GM12878 (cell line): ENCODE measurements at regions not wholly inside any gene's neighbourhood (a gene's known extent, or its start where the extent isn't known, plus 50 kb on each side); places are given as distances from the start of the nearest gene placed in this dataset.

Experiments used
- ATAC-seq: fragments of 200-7000 bp; cut with Tn5 transposase; 3 replicates; pipeline ENCODE4 v1.9.1; 2020; ENCODE audit warnings: mild to moderate bottlenecking, moderate library complexity
- BruUV-seq: library from RNA; stranded (reverse); fragments of 400-500 nt; replicated peaks from 2 replicates; lab custom pipeline; 2021; lab: Mats Ljungman, UMichigan
- CTCF ChIA-PET: fragments of 300-600 bp; sonication (Branson Sonifier 250); formaldehyde crosslinking; extraction: SDS; loops from one replicate; lab custom pipeline; 2021; ENCODE audit warnings: inconsistent platforms; lab: Yijun Ruan, JAX
- POLR2A ChIA-PET: fragments of 350-600 bp; formaldehyde crosslinking; extraction: SDS; loops from one replicate; lab custom pipeline; 2021; ENCODE audit warnings: inconsistent platforms; lab: Charles Lee
- RAD21 ChIA-PET: fragments of 300-600 bp; sonication (Branson Sonifier 250); formaldehyde crosslinking; loops from one replicate; lab custom pipeline; 2023; ENCODE audit warnings: antibody characterized with exemption; ENCODE audit not compliant: unreplicated experiment; lab: Charles Lee
- SMC1A ChIA-PET: fragments of 300-600 bp; sonication (Branson Sonifier 250); formaldehyde crosslinking; loops from one replicate; lab custom pipeline; 2023; ENCODE audit not compliant: unreplicated experiment, uncharacterized antibody; lab: Charles Lee
- DNase-seq: peaks from one replicate; pipeline ENCODE4 v3.0.0-alpha.2; 2011; ENCODE audit warnings: low read depth, low spot score
- FAIRE-seq: peaks from 3 replicates; lab custom pipeline; 2011; peaks lifted over from hg19 to GRCh38; lab: Jason Lieb, UNC
- H2AFZ ChIP-seq: 2 replicates; pipeline ENCODE4 v1.6.0; 2011; ENCODE audit warnings: low read depth, low read length, control low read depth; ENCODE audit not compliant: control insufficient read depth
- H3K27ac ChIP-seq: 2 replicates; pipeline ENCODE4 v1.5.1; 2011; ENCODE audit warnings: control low read depth; ENCODE audit not compliant: control insufficient read depth, insufficient read depth
- H3K27me3 ChIP-seq, 2 experiments: replicated peaks in 1 of 2; 2 replicates each; pipeline versions ENCODE4 v1.6.0 to v1.6.1; 2011; ENCODE audit warnings: low read length in 1 of 2; ENCODE audit not compliant: control insufficient read depth in 2 of 2, insufficient read depth in 2 of 2
- H3K36me3 ChIP-seq, 2 experiments: 2 replicates each; pipeline ENCODE4 v1.5.1; 2011; ENCODE audit warnings: low read length in 1 of 2; ENCODE audit not compliant: control insufficient read depth in 2 of 2, insufficient read depth in 2 of 2
- H3K4me1 ChIP-seq: 2 replicates; pipeline ENCODE4 v1.6.1; 2011; ENCODE audit warnings: mild to moderate bottlenecking, low read length, moderate library complexity, mixed read lengths; ENCODE audit not compliant: control insufficient read depth, insufficient read depth
- H3K4me2 ChIP-seq: 2 replicates; pipeline ENCODE4 v1.6.0; 2011; ENCODE audit warnings: control low read depth; ENCODE audit not compliant: control insufficient read depth, insufficient read depth
- H3K4me3 ChIP-seq: fragments of 200-600 bp; sonication (generic); 2 replicates; pipeline ENCODE4 v1.5.1; 2016
- H3K79me2 ChIP-seq: 2 replicates; pipeline ENCODE4 v1.6.0; 2011; ENCODE audit warnings: low read length; ENCODE audit not compliant: control insufficient read depth, insufficient read depth
- H3K9ac ChIP-seq: 2 replicates; pipeline ENCODE4 v1.8.0; 2011; ENCODE audit warnings: low read length, control low read depth, mixed read lengths; ENCODE audit not compliant: control insufficient read depth, insufficient read depth
- H3K9me3 ChIP-seq: replicated peaks from 3 replicates; pipeline ENCODE4 v1.5.1; 2011; ENCODE audit warnings: mild to moderate bottlenecking, low read length; ENCODE audit not compliant: control insufficient read depth, insufficient read depth
- H4K20me1 ChIP-seq: 2 replicates; pipeline ENCODE4 v1.6.0; 2011; ENCODE audit not compliant: control insufficient read depth, insufficient read depth
- ATF7 ChIP-seq: fragments of 450-650 bp; IDR thresholded peaks from 2 replicates; pipeline ENCODE4 v1.6.1; 2016; ENCODE audit warnings: low read depth, mild to moderate bottlenecking
- CHD2 ChIP-seq: IDR thresholded peaks from 2 replicates; pipeline ENCODE4 v1.6.1; 2011; ENCODE audit warnings: low read depth, low read length, improper control_type of control experiment, borderline replicate concordance
- DPF2 ChIP-seq: fragments of 450-650 bp; IDR thresholded peaks from 2 replicates; pipeline ENCODE4 v1.6.1; 2017; ENCODE audit warnings: mild to moderate bottlenecking
- HDAC6 ChIP-seq: fragments of 200-600 bp; sonication (generic); IDR thresholded peaks from one replicate; pipeline ENCODE4 v1.8.0; 2017; ENCODE audit warnings: antibody characterized with exemption; ENCODE audit not compliant: unreplicated experiment
- MEF2A ChIP-seq: IDR thresholded peaks from 2 replicates; pipeline ENCODE4 v1.6.1; 2011; ENCODE audit warnings: low read depth, mild to moderate bottlenecking, low read length, moderate library complexity; ENCODE audit not compliant: insufficient read depth
- MTA2 ChIP-seq: fragments of 450-650 bp; IDR thresholded peaks from 2 replicates; pipeline ENCODE4 v1.6.1; 2016; ENCODE audit warnings: low read depth, mild to moderate bottlenecking, moderate library complexity
- PML ChIP-seq: IDR thresholded peaks from 2 replicates; pipeline ENCODE4 v1.6.1; 2012; ENCODE audit warnings: low read length, inconsistent platforms
- SIN3A ChIP-seq: IDR thresholded peaks from 2 replicates; pipeline ENCODE4 v1.6.1; 2012; ENCODE audit warnings: low read depth, low read length, improper control_type of control experiment
- SMARCA5 ChIP-seq: fragments of 450-650 bp; IDR thresholded peaks from 2 replicates; pipeline ENCODE4 v1.6.1; 2017; ENCODE audit warnings: mild to moderate bottlenecking
- ZNF274 ChIP-seq: IDR thresholded peaks from one replicate; pipeline ENCODE4 v1.8.0; 2011; ENCODE audit not compliant: insufficient read length, insufficient read depth
- WGBS: methylation state at CpG from one replicate; pipeline ENCODE4 v1.1.6; 2016; ENCODE audit warnings: low lambda C conversion rate; ENCODE audit not compliant: insufficient replicate concordance, insufficient coverage; ENCODE audit errors: missing lambda C conversion rate; 5-methylcytosine and 5-hydroxymethylcytosine counted together
- in situ Hi-C: fragments of 300-500 bp; cut with MboI; formaldehyde crosslinking; loops from 9 replicates; pipeline ENCODE4 v1.14.3; 2018; ENCODE audit warnings: mixed read lengths
- intact Hi-C: fragments of 100-400 bp; cut with micrococcal nuclease; formaldehyde crosslinking; loops from one replicate; pipeline ENCODE4 v1.14.2; 2022; ENCODE audit not compliant: unreplicated experiment
- TF ChIP-seq, protein P1 (sequence below): fragments of 450-650 bp; IDR thresholded peaks from 2 replicates; pipeline ENCODE4 v1.6.1; 2017; ENCODE audit warnings: low read depth, mild to moderate bottlenecking, moderate library complexity
- TF ChIP-seq, protein P2 (sequence below), 3 experiments: IDR thresholded peaks in 2 of 3; conservative IDR thresholded peaks in 1 of 3; 2 replicates each; pipeline ENCODE4 v1.5.1; 2011; ENCODE audit warnings: low read depth in 3 of 3, low read length in 3 of 3, mild to moderate bottlenecking in 3 of 3, control low read depth in 2 of 3, moderate library complexity in 2 of 3, inconsistent platforms in 1 of 3, mixed read lengths in 1 of 3; ENCODE audit not compliant: control insufficient read depth in 2 of 3, insufficient read depth in 1 of 3; ENCODE audit errors: extremely low read depth in 1 of 3
- TF ChIP-seq, protein P3 (sequence below): IDR thresholded peaks from 2 replicates; pipeline ENCODE4 v1.6.1; 2011; ENCODE audit warnings: borderline replicate concordance, low read depth, mild to moderate bottlenecking, moderate library complexity, mixed read lengths, low read length; ENCODE audit not compliant: insufficient read depth; ENCODE audit errors: extremely low read length
- TF ChIP-seq, protein P4 (sequence below): IDR thresholded peaks from 2 replicates; pipeline ENCODE4 v1.6.1; 2011; ENCODE audit warnings: mild to moderate bottlenecking, low read depth, low read length, moderate library complexity; ENCODE audit not compliant: insufficient replicate concordance

DNA sequence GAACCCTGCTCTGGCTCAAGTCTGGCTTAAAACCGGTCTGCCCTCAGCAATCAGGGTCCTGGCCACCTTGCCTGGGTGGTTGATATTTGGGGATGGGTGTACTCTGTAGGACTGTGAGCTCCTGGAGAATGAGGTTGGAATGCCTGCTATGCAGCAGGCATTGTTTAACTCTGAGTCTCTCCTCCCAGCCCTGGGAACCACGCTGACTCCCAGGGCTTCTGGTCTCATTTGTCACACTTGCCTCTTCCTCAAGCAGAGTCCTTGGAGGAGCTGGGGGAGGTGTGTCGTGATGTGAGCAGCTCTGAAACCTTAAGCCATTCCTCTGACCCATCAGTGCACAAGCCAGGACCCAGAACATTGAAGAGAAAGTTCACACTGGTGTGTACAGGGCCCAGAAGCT is 340.1 kb downstream of the MN1 start:
- ChIA-PET POLR2A (no interaction called here), SMC1A (no interaction called here), CTCF (no interaction called here), RAD21 (no interaction called here)
- Histone ChIP-seq H3K27ac (no peak overlapping the region), H3K4me1 (no peaks in the 10 kb centered on the region), H3K4me3 (no peak overlapping the region), H3K27me3 (no peaks in the 10 kb centered on the region), H3K9ac (no peak overlapping the region), H3K4me2 (no peak overlapping the region), H3K79me2 (no peaks in the 10 kb centered on the region), H3K36me3 (no peaks in the 10 kb centered on the region), H2AFZ (no peak overlapping the region), H4K20me1 (no peaks in the 10 kb centered on the region), H3K9me3 (no peaks in the 10 kb centered on the region)
- no TSS peak for BruUV-seq
- WGBS, result 0% methylated on average over 3 of the region's 3 CpGs
- intact Hi-C loops, result no loop called here
- FAIRE-seq (no peak), ATAC-seq (no peak), DNase-seq (no peak)
- in situ Hi-C loops, result no loop called here
- TF ChIP-seq ZNF274, result no peak
- TF ChIP-seq ATF7, result no peak
- TF ChIP-seq, protein P1, sequence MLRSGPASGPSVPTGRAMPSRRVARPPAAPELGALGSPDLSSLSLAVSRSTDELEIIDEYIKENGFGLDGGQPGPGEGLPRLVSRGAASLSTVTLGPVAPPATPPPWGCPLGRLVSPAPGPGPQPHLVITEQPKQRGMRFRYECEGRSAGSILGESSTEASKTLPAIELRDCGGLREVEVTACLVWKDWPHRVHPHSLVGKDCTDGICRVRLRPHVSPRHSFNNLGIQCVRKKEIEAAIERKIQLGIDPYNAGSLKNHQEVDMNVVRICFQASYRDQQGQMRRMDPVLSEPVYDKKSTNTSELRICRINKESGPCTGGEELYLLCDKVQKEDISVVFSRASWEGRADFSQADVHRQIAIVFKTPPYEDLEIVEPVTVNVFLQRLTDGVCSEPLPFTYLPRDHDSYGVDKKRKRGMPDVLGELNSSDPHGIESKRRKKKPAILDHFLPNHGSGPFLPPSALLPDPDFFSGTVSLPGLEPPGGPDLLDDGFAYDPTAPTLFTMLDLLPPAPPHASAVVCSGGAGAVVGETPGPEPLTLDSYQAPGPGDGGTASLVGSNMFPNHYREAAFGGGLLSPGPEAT, result no peak
- no peak for TF ChIP-seq DPF2
- TF ChIP-seq HDAC6, result no peak
- TF ChIP-seq, protein P2, sequence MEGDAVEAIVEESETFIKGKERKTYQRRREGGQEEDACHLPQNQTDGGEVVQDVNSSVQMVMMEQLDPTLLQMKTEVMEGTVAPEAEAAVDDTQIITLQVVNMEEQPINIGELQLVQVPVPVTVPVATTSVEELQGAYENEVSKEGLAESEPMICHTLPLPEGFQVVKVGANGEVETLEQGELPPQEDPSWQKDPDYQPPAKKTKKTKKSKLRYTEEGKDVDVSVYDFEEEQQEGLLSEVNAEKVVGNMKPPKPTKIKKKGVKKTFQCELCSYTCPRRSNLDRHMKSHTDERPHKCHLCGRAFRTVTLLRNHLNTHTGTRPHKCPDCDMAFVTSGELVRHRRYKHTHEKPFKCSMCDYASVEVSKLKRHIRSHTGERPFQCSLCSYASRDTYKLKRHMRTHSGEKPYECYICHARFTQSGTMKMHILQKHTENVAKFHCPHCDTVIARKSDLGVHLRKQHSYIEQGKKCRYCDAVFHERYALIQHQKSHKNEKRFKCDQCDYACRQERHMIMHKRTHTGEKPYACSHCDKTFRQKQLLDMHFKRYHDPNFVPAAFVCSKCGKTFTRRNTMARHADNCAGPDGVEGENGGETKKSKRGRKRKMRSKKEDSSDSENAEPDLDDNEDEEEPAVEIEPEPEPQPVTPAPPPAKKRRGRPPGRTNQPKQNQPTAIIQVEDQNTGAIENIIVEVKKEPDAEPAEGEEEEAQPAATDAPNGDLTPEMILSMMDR (IDR thresholded peaks at IDR 0.05 in 2 of 3, conservative IDR thresholded peaks at IDR 0.05 in 1 of 3; ENCODE audit: control insufficient read depth in 2 of 3, extremely low read depth in 1 of 3, insufficient read depth in 1 of 3, low read depth in 3 of 3, low read length in 3 of 3), result no peak
- no peak for TF ChIP-seq MEF2A
- TF ChIP-seq, protein P3, sequence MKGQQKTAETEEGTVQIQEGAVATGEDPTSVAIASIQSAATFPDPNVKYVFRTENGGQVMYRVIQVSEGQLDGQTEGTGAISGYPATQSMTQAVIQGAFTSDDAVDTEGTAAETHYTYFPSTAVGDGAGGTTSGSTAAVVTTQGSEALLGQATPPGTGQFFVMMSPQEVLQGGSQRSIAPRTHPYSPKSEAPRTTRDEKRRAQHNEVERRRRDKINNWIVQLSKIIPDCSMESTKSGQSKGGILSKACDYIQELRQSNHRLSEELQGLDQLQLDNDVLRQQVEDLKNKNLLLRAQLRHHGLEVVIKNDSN, result no peak
- TF ChIP-seq MTA2, result no peak
- no peak for TF ChIP-seq PML
- no peak for TF ChIP-seq CHD2
- TF ChIP-seq, protein P4, sequence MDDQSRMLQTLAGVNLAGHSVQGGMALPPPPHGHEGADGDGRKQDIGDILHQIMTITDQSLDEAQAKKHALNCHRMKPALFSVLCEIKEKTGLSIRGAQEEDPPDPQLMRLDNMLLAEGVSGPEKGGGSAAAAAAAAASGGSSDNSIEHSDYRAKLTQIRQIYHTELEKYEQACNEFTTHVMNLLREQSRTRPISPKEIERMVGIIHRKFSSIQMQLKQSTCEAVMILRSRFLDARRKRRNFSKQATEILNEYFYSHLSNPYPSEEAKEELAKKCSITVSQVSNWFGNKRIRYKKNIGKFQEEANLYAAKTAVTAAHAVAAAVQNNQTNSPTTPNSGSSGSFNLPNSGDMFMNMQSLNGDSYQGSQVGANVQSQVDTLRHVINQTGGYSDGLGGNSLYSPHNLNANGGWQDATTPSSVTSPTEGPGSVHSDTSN, result no peak
- TF ChIP-seq SMARCA5, result no peak
- no peak for TF ChIP-seq SIN3A
